Osteoblast (primary cell): ENCODE measurements at regions not wholly inside any gene's neighbourhood (a gene's known extent, or its start where the extent isn't known, plus 50 kb on each side); places are given as distances from the start of the nearest gene placed in this dataset.

Experiments
- DNase-seq: peaks from one replicate; pipeline ENCODE4 v3.0.0; 2011; ENCODE audit warnings: low spot score, mixed read lengths; ENCODE audit not compliant: insufficient read length; ENCODE audit errors: missing footprints
- H2AFZ ChIP-seq: 2 replicates; pipeline ENCODE4 v1.6.0; 2011; ENCODE audit warnings: mild to moderate bottlenecking, low read length
- H3K27ac ChIP-seq: 2 replicates; pipeline ENCODE4 v1.5.1; 2011; ENCODE audit warnings: mild to moderate bottlenecking, low read depth, low read length, moderate library complexity
- H3K27me3 ChIP-seq: 2 replicates; pipeline ENCODE4 v1.6.0; 2012; ENCODE audit warnings: mild to moderate bottlenecking, control low read depth, inconsistent platforms, low read length, moderate library complexity; ENCODE audit not compliant: insufficient read depth
- H3K36me3 ChIP-seq: 2 replicates; pipeline ENCODE4 v1.5.1; 2011; ENCODE audit warnings: mild to moderate bottlenecking, low read length, control low read depth, moderate library complexity; ENCODE audit not compliant: insufficient read depth
- H3K4me1 ChIP-seq: 2 replicates; pipeline ENCODE4 v1.5.1; 2011; ENCODE audit warnings: mild to moderate bottlenecking, low read length, control low read depth, moderate library complexity; ENCODE audit not compliant: insufficient read depth
- H3K4me2 ChIP-seq: 2 replicates; pipeline ENCODE4 v1.6.0; 2011; ENCODE audit warnings: mild to moderate bottlenecking, low read length; ENCODE audit not compliant: insufficient read depth
- H3K4me3 ChIP-seq: fragments of 200-600 bp; sonication (generic); 3 replicates; pipeline ENCODE4 v1.5.1; 2012; ENCODE audit warnings: mild to moderate bottlenecking, low read length, inconsistent platforms; ENCODE audit not compliant: insufficient read depth
- H3K79me2 ChIP-seq: 2 replicates; pipeline ENCODE4 v1.6.0; 2012; ENCODE audit warnings: mild to moderate bottlenecking, low read length, control low read depth, inconsistent platforms; ENCODE audit not compliant: insufficient read depth
- H3K9me3 ChIP-seq: 2 replicates; pipeline ENCODE4 v1.5.1; 2011; ENCODE audit warnings: low read depth, low read length, control low read depth
- H4K20me1 ChIP-seq: 2 replicates; pipeline ENCODE4 v1.6.0; 2012; ENCODE audit warnings: mild to moderate bottlenecking, low read length, control low read depth; ENCODE audit not compliant: insufficient read depth
- TF ChIP-seq, protein P1 (sequence below): IDR thresholded peaks from 2 replicates; pipeline ENCODE4 v1.5.1; 2011; ENCODE audit warnings: mild to moderate bottlenecking, low read depth, low read length, moderate library complexity; ENCODE audit errors: extremely low read depth

DNA sequence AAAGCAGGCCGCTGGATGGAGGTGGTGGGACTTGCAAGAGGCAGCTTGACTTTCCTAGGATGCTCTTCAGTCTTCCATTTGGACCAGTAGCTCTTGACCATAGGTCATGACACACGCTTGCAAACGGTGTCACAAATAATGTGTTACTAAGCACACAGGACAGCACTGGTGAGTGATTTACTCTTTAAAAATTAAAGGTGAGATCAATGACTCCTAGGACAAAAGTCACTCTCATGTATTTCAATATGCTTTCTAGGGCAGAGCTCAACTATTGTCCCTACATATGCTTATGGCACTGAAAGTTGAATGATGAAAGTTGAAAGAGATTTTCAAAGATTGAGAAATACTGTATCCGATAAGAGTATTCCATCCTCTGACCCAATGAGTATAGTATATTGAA lies 496.7 kb downstream of the EBF1 start:
- Histone ChIP-seq H4K20me1 (no peaks in the 10 kb centered on the region), H3K36me3 (no peaks in the 10 kb centered on the region), H3K4me1 (no peaks in the 10 kb centered on the region), H3K79me2 (no peaks in the 10 kb centered on the region), H3K27me3 (no peaks in the 10 kb centered on the region), H3K27ac (no peak overlapping the region), H3K4me3 (no peak overlapping the region), H3K9me3 (no peaks in the 10 kb centered on the region), H3K4me2 (no peak overlapping the region), H2AFZ (no peak overlapping the region)
- no peak for DNase-seq
- TF ChIP-seq, protein P1, sequence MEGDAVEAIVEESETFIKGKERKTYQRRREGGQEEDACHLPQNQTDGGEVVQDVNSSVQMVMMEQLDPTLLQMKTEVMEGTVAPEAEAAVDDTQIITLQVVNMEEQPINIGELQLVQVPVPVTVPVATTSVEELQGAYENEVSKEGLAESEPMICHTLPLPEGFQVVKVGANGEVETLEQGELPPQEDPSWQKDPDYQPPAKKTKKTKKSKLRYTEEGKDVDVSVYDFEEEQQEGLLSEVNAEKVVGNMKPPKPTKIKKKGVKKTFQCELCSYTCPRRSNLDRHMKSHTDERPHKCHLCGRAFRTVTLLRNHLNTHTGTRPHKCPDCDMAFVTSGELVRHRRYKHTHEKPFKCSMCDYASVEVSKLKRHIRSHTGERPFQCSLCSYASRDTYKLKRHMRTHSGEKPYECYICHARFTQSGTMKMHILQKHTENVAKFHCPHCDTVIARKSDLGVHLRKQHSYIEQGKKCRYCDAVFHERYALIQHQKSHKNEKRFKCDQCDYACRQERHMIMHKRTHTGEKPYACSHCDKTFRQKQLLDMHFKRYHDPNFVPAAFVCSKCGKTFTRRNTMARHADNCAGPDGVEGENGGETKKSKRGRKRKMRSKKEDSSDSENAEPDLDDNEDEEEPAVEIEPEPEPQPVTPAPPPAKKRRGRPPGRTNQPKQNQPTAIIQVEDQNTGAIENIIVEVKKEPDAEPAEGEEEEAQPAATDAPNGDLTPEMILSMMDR, result no peak

- TF ChIP-seq, protein P1, result no peak
- H3K79me2 ChIP-seq, result no peaks in the 10 kb centered on the region
- H3K36me3 ChIP-seq, result no peaks in the 10 kb centered on the region
- no peak for DNase-seq
- H4K20me1 ChIP-seq, result no peaks in the 10 kb centered on the region
- H3K27ac ChIP-seq, result no peak overlapping the region
- H3K4me3 ChIP-seq, result no peak overlapping the region
- no peak overlapping the region for H3K4me2 ChIP-seq
- H3K4me1 ChIP-seq, result no peaks in the 10 kb centered on the region
- no peaks in the 10 kb centered on the region for H3K27me3 ChIP-seq
- H2AFZ ChIP-seq, result no peak overlapping the region
- no peaks in the 10 kb centered on the region for H3K9me3 ChIP-seq
These were observed 498.6 kb downstream of the EBF1 start for GRCh38 chr5:158601118-158601517.

- no peaks in the 10 kb centered on the region for H3K27me3 ChIP-seq
- no peak overlapping the region for H2AFZ ChIP-seq
These were observed 499.0 kb downstream of the EBF1 start for GRCh38 chr5:158600679-158601078.

GRCh38 chr5:158599157-158599556 lies 500.6 kb downstream of the EBF1 start:
- no peak for DNase-seq
- Histone ChIP-seq H3K4me3 (no peak overlapping the region), H4K20me1 (no peaks in the 10 kb centered on the region), H3K27ac (no peak overlapping the region), H3K27me3 (no peaks in the 10 kb centered on the region), H3K36me3 (no peaks in the 10 kb centered on the region), H3K4me2 (no peak overlapping the region), H3K9me3 (no peaks in the 10 kb centered on the region), H3K79me2 (no peaks in the 10 kb centered on the region), H3K4me1 (no peaks in the 10 kb centered on the region), H2AFZ (no peak overlapping the region)
- TF ChIP-seq, protein P1, result no peak

More at GRCh38 chr5:158600679-158601078, 499.0 kb downstream of the EBF1 start:
- H3K27ac ChIP-seq, result no peak overlapping the region
- H3K9me3 ChIP-seq, result no peaks in the 10 kb centered on the region
- H3K4me2 ChIP-seq, result no peak overlapping the region
- H3K36me3 ChIP-seq, result no peaks in the 10 kb centered on the region
- TF ChIP-seq, protein P1, result no peak
- H4K20me1 ChIP-seq, result no peaks in the 10 kb centered on the region
- H3K79me2 ChIP-seq, result no peaks in the 10 kb centered on the region
- DNase-seq, result no peak
- no peak overlapping the region for H3K4me3 ChIP-seq
- no peaks in the 10 kb centered on the region for H3K4me1 ChIP-seq
